Colonic mucosa (tissue), 4 donors: ENCODE measurements at regions not wholly inside any gene's neighbourhood (a gene's known extent, or its start where the extent isn't known, plus 50 kb on each side); places are given as distances from the start of the nearest gene placed in this dataset.
A peak's percentile ranks its signal among the peaks of the same experiment; 100 is the strongest.

Source experiments
- DNase-seq: peaks from one replicate; pipeline ENCODE4 v3.0.0-alpha.2; 2020
- H3K27ac ChIP-seq: fragments of 200-600 bp; one replicate; pipeline ENCODE4 v1.8.0; 2021
- H3K27me3 ChIP-seq: fragments of 200-600 bp; one replicate; pipeline ENCODE4 v1.8.0; 2021
- H3K36me3 ChIP-seq: fragments of 200-600 bp; one replicate; pipeline ENCODE4 v1.8.0; 2021
- H3K4me1 ChIP-seq: fragments of 200-600 bp; one replicate; pipeline ENCODE4 v1.8.0; 2021; ENCODE audit warnings: mild to moderate bottlenecking
- H3K4me3 ChIP-seq: fragments of 200-600 bp; one replicate; pipeline ENCODE4 v1.8.0; 2021
- H3K9ac ChIP-seq, 2 donors: one replicate each; pipeline ENCODE4 v1.7.0; 2013; ENCODE audit warnings: control low read depth in 2 of 2, low read depth in 2 of 2, low read length in 2 of 2
- H3K9me3 ChIP-seq: fragments of 200-600 bp; one replicate; pipeline ENCODE4 v1.8.0; 2021
- CTCF ChIP-seq: fragments of 200-600 bp; IDR thresholded peaks from one replicate; pipeline ENCODE4 v1.8.0; 2022; ENCODE audit warnings: antibody characterized with exemption, mild to moderate bottlenecking
- intact Hi-C: fragments of 100-400 bp; cut with DNase I; formaldehyde crosslinking; loops from one replicate; pipeline ENCODE4 v1.14.1; 2022
- donor health status: healthy.
- donor health status: DM: no; HTN: no; CAD: no.
- donor health status: DM: no; HTN: no; CAD: no.

- Histone ChIP-seq H3K4me3 (no peak overlapping the region), H3K9ac (no peak overlapping the region), H3K9me3 (no peaks in the 10 kb centered on the region), H3K27ac (no peak overlapping the region), H3K36me3 (no peaks in the 10 kb centered on the region), H3K4me1 (no peaks in the 10 kb centered on the region), H3K27me3 (no peaks in the 10 kb centered on the region)
- no peak for TF ChIP-seq CTCF
- DNase-seq = no peak
- intact Hi-C loops = no loop called here
Measured at GRCh38 chr22:48901324-48901723, 926.3 kb downstream of the BRD1 start.

- H3K36me3 ChIP-seq = no peaks in the 10 kb centered on the region
- TF ChIP-seq CTCF = no peak
- H3K27ac ChIP-seq = no peak overlapping the region
- H3K4me1 ChIP-seq = no peaks in the 10 kb centered on the region
- no peak overlapping the region for H3K9ac ChIP-seq
- H3K4me3 ChIP-seq = no peak overlapping the region
- DNase-seq = no peak
- intact Hi-C loops = no loop called here
- H3K27me3 ChIP-seq = no peaks in the 10 kb centered on the region
- H3K9me3 ChIP-seq = no peaks in the 10 kb centered on the region
Measured at GRCh38 chr22:48900626-48901025, 927.0 kb downstream of the BRD1 start.

- Histone ChIP-seq H3K9me3 (no peaks in the 10 kb centered on the region), H3K9ac (no peak overlapping the region), H3K4me3 (no peak overlapping the region), H3K4me1 (no peaks in the 10 kb centered on the region), H3K36me3 (no peaks in the 10 kb centered on the region), H3K27ac (no peak overlapping the region), H3K27me3 (no peaks in the 10 kb centered on the region)
- no peak for TF ChIP-seq CTCF
- intact Hi-C loops = no loop called here
- DNase-seq = no peak
Measured at GRCh38 chr22:48900327-48900597, 927.4 kb downstream of the BRD1 start.

GRCh38 chr22:48899523-48900326 lies 927.9 kb downstream of the BRD1 start:
- no peaks in the 10 kb centered on the region for H3K4me1 ChIP-seq
- no peaks in the 10 kb centered on the region for H3K9me3 ChIP-seq
- H3K9ac ChIP-seq = no peak overlapping the region
- H3K36me3 ChIP-seq = no peaks in the 10 kb centered on the region
- H3K27ac ChIP-seq = no peak overlapping the region
- TF ChIP-seq CTCF = no peak
- peak; percentile 7 for DNase-seq
- H3K27me3 ChIP-seq = no peaks in the 10 kb centered on the region
- intact Hi-C loops = no loop called here
- no peak overlapping the region for H3K4me3 ChIP-seq

- H3K27ac ChIP-seq = no peak overlapping the region
- H3K27me3 ChIP-seq = no peaks in the 10 kb centered on the region
- no peaks in the 10 kb centered on the region for H3K4me1 ChIP-seq
- DNase-seq = peak; percentile 9
- intact Hi-C loops = no loop called here
- TF ChIP-seq CTCF = no peak
- H3K36me3 ChIP-seq = no peaks in the 10 kb centered on the region
- H3K4me3 ChIP-seq = no peak overlapping the region
- H3K9ac ChIP-seq = no peak overlapping the region
- H3K9me3 ChIP-seq = no peaks in the 10 kb centered on the region
Measured at GRCh38 chr22:48898524-48899250, 929.0 kb downstream of the BRD1 start.
